Osteocyte (in vitro differentiated cells): ENCODE measurements at regions not wholly inside any gene's neighbourhood (a gene's known extent, or its start where the extent isn't known, plus 50 kb on each side); places are given as distances from the start of the nearest gene placed in this dataset.

ENCODE experiments used
- DNase-seq: peaks from one replicate; pipeline ENCODE4 v3.0.0; 2021; ENCODE audit warnings: mixed read lengths; ENCODE audit not compliant: unreplicated experiment; ENCODE audit errors: extremely low spot score
- H3K27ac Mint-ChIP-seq: one replicate; pipeline ENCODE4 v1.8.0; 2021; ENCODE audit warnings: mild to moderate bottlenecking, mixed read lengths; ENCODE audit not compliant: unreplicated experiment
- H3K27me3 Mint-ChIP-seq: one replicate; pipeline ENCODE4 v1.8.0; 2021; ENCODE audit warnings: mixed read lengths; ENCODE audit not compliant: unreplicated experiment
- H3K36me3 Mint-ChIP-seq: one replicate; pipeline ENCODE4 v1.8.0; 2021; ENCODE audit warnings: mixed read lengths; ENCODE audit not compliant: unreplicated experiment
- H3K4me1 Mint-ChIP-seq: one replicate; pipeline ENCODE4 v1.8.0; 2021; ENCODE audit warnings: mixed read lengths; ENCODE audit not compliant: unreplicated experiment
- H3K4me3 Mint-ChIP-seq: one replicate; pipeline ENCODE4 v1.8.0; 2021; ENCODE audit warnings: mild to moderate bottlenecking, moderate library complexity, mixed read lengths; ENCODE audit not compliant: unreplicated experiment
- H3K9me3 Mint-ChIP-seq: one replicate; pipeline ENCODE4 v1.8.0; 2021; ENCODE audit warnings: mixed read lengths; ENCODE audit not compliant: unreplicated experiment
- TF ChIP-seq, protein P1 (sequence below): fragments of 200-600 bp; sonication (generic); IDR thresholded peaks from 2 replicates; pipeline ENCODE4 v1.5.0; 2021; ENCODE audit warnings: antibody characterized with exemption, mild to moderate bottlenecking, moderate library complexity

DNA sequence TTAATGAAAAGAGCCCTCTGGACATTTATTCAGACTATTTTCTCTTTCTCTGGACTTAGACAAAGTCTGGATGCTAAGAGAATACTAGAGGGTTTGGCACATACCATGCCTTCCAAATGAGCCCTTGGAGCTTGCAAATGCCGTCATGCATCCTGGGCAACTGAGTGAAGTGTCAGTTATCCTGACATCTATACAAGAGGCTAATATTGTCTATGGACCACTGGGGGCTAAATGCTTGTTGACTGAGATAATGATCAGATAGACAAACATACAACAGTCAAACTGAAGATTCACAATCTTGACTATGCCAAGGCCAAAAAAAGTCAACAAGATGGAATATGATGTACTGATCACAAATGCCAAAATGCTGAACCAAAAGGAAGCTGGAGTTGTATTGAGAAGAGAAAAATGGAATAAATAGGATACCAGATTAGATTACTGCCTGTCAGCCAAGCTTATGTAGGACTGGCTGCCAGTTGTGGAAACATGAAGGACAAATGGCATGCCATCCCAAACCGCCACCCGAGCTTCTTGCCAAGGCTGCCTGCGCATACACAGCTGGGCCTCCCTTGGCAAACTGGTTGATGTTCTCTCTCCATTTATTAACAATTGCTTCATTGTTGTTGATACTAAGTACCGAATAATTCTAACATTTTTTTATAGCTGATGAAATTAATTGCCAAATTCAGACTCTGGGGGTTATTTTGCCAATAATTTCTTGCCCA is 240.1 kb upstream of the GRAMD2B start:
- Mint-ChIP-seq H3K4me3 (no peak overlapping the region), H3K4me1 (no peaks in the 10 kb centered on the region), H3K9me3 (peaks cover 21% of the 10 kb centered on the region), H3K27ac (no peak overlapping the region), H3K36me3 (no peaks in the 10 kb centered on the region), H3K27me3 (peaks cover 7% of the 10 kb centered on the region)
- DNase-seq: no peak
- TF ChIP-seq, protein P1, sequence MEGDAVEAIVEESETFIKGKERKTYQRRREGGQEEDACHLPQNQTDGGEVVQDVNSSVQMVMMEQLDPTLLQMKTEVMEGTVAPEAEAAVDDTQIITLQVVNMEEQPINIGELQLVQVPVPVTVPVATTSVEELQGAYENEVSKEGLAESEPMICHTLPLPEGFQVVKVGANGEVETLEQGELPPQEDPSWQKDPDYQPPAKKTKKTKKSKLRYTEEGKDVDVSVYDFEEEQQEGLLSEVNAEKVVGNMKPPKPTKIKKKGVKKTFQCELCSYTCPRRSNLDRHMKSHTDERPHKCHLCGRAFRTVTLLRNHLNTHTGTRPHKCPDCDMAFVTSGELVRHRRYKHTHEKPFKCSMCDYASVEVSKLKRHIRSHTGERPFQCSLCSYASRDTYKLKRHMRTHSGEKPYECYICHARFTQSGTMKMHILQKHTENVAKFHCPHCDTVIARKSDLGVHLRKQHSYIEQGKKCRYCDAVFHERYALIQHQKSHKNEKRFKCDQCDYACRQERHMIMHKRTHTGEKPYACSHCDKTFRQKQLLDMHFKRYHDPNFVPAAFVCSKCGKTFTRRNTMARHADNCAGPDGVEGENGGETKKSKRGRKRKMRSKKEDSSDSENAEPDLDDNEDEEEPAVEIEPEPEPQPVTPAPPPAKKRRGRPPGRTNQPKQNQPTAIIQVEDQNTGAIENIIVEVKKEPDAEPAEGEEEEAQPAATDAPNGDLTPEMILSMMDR: no peak

DNA sequence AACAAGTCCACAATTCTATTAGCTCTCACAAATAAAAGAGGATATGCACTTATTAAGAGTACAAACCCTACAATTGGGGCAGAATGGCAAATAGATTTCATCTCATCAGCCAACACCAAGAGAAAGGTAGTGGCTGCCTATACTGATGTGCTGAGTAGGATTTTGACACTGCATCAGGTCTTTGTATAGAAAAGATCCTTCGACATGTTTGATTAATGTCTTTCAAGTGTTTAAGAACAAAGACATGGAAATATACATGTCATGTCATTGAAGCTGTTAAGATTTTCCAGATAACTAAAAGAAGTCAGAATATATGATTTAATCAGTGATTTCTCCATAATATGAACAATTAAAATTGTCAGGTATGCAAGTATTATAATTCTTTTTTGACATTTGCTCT is 238.7 kb upstream of the GRAMD2B start:
- DNase-seq: no peak
- H3K9me3 Mint-ChIP-seq: peaks cover 21% of the 10 kb centered on the region
- H3K4me1 Mint-ChIP-seq: no peaks in the 10 kb centered on the region

DNA sequence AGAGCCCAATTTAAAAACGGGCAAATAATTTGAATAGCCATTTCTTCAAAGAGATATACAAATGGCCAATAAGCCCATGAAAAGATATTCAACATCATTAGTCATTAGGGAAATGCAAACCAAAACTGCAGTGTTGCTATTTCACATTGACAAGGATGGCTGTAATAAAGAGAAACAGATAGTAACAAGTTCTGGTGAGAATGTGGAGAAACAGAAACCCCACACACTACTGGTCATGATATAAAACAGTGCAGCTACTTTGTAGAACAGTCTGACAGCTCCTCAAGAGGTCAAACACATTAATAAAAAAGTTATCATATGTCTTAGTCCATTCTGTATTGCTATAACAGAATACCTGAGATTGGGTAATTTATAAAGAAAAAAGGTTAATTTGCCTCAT is 237.0 kb upstream of the GRAMD2B start:
- Mint-ChIP-seq H3K4me3 (no peak overlapping the region), H3K27ac (no peak overlapping the region), H3K36me3 (no peaks in the 10 kb centered on the region), H3K4me1 (no peaks in the 10 kb centered on the region), H3K27me3 (peaks cover 7% of the 10 kb centered on the region), H3K9me3 (peaks cover 18% of the 10 kb centered on the region)
- TF ChIP-seq, protein P1: no peak
- no peak for DNase-seq

More for the DNA sequence above, 238.7 kb upstream of the GRAMD2B start:
- H3K36me3 Mint-ChIP-seq: no peaks in the 10 kb centered on the region
- peaks cover 7% of the 10 kb centered on the region for H3K27me3 Mint-ChIP-seq
- no peak overlapping the region for H3K27ac Mint-ChIP-seq
- H3K4me3 Mint-ChIP-seq: no peak overlapping the region
- TF ChIP-seq, protein P1: no peak

DNA sequence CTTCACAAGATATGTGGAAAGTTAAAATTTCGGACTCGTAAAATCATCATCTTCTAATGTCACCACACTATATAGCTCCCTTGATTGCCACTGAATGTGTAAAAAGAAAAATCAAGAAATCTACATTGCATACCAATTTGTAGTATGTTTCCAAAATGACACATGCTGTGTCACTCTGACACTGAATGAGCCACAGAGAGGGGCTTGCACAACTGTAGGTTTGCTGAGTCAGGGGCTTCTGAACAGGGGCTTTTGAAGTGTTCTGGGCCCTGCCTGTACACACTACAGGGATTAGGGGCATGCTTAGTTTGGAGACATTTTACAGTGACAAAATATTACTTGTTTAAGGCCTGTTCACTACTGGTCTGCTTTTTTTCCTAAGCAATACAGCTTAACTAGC is 234.4 kb upstream of the GRAMD2B start:
- Mint-ChIP-seq H3K4me3 (no peak overlapping the region), H3K36me3 (no peaks in the 10 kb centered on the region), H3K4me1 (no peaks in the 10 kb centered on the region)

DNA sequence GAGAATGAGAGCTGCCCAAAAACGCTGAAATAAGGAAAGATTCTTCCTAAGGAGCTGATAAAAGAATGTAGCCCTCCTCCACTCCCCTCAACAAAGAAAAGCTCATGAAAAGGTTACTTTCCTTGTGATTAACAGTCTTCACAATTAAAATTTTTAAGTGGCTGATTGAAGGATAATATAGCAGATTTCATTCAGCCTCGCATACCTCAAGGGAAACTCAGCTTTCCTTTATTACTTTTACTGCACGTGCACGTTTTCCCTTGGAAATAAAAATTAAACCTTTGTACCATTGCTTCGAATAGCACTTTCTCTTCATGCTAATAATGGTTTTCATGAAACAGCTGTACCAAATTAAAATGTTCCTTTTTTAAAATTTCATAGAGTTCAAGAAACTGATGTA is 234.0 kb upstream of the GRAMD2B start:
- DNase-seq: no peak
- no peaks in the 10 kb centered on the region for H3K4me1 Mint-ChIP-seq
- no peaks in the 10 kb centered on the region for H3K36me3 Mint-ChIP-seq
- TF ChIP-seq, protein P1: no peak
- H3K4me3 Mint-ChIP-seq: no peak overlapping the region
- no peak overlapping the region for H3K27ac Mint-ChIP-seq
- peaks cover 9% of the 10 kb centered on the region for H3K9me3 Mint-ChIP-seq
- peaks cover 2% of the 10 kb centered on the region for H3K27me3 Mint-ChIP-seq

More for the DNA sequence above, 234.4 kb upstream of the GRAMD2B start:
- TF ChIP-seq, protein P1: no peak
- H3K27ac Mint-ChIP-seq: no peak overlapping the region
- peaks cover 2% of the 10 kb centered on the region for H3K27me3 Mint-ChIP-seq
- DNase-seq: no peak
- H3K9me3 Mint-ChIP-seq: peaks cover 9% of the 10 kb centered on the region
